GM21360 (cell line): ENCODE measurements at regions not wholly inside any gene's neighbourhood (a gene's known extent, or its start where the extent isn't known, plus 50 kb on each side); places are given as distances from the start of the nearest gene placed in this dataset.
"Not testable (repeated sequence)": the region's sequence is repeated elsewhere in the genome, so short reads cannot be mapped to it uniquely, and the experiment has no call there.

Source experiments
- ATAC-seq: cut with Tn5 transposase; IDR thresholded peaks from one replicate; pipeline ENCODE4 v1.9.1; 2021; ENCODE audit warnings: mild to moderate bottlenecking, moderate library complexity; ENCODE audit not compliant: unreplicated experiment

DNA sequence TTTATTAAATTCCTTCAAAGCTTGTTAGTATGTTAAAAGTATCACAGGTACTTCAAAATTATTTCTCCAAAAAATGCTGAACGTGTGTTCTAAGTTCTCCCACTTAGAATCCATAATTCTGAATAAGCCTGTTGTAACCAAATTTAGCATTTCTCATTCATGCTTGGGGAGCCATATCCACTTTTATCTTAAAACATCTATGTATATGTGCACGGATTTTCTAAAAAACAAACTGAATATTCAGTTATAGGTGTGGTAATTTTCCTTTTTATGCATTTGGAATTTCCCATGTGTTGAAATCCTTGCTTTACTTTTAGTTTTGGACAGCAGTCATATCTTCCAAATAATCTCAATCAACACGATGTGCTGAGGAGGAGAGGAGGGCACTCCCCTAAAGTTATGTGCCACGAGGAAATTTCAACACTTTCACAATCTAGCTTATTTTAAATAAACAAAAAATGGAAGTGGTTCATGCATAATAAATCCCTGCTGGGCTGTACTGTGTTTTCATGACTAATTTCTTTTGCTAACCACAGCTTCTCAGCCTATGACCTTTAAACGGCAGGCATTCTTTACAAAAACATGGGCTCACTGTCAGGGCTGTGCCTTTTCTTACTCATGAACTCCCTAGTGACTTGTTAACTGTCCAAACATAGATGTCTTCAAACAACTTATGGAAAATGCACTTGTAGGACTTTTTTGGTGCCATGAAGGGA, 380.3 kb upstream of the SEMA3C start:
- no peak for ATAC-seq

DNA sequence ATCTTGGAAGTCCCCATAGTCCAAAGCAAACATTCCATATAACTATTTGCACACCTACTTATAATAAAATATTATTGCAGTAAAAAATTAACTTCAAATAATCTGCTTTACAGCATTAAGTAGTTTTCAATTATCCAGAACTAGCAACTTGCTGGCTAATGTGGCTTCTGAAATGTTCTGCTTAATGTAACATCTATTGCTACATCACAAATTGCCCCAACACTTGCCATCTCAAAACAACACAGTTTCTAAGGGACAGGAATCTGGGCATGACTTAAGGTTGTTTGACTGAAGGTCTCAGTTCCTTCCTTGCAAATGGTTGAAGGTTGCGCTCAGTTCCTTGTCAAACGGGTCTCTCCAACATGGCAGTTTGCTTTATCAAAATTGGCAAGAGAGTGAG, 378.5 kb upstream of the SEMA3C start:
- no peak for ATAC-seq

DNA sequence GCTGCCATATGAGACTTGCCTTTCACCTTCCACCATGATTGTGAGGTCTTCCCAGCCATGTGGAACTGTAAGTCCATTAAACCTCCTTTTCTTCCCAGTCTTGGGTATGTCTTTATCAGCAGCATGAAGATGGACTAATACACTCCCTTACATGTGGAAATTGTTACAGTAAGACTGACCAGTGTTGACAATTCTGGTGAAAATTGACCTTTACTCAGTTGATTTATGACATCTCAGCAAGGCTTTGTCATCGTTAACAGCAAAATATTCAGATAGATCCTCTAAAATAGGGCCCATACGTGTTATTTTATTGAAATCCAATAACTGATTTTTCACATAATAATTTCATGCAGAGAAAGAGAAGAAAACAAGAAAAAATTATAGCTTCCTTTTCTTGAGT, 377.9 kb upstream of the SEMA3C start:
- no peak for ATAC-seq

DNA sequence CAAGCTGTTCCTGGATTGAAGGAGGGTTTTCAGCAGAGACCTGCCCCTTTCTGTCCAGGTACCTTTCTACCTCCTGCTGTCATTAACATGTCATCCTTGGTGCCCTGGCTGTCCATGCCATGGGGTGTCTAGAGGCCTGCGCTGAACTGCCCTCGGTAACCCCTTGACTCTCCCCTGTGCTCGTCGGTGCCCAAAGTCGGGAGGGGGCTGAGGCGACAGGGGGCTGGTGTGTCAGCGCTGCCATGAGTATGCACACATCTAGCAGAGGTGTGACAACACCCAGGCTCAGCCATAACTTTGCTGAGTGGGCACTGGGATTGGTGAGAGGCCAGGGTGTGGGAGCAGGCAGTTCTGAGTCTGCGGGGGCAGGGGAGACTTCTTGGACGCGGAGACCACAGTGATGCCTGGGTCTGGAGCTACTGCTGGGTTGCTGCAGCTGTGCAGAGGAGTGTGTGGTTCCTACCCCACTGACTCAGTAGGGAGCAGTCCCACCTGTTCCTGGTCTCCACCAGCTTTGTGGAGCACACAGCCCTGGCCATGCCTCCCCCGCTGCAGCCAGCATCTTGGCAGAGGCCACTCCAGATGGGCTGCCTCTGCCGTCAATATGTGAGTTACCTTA, 376.2 kb upstream of the SEMA3C start:
- ATAC-seq, result no peak

DNA sequence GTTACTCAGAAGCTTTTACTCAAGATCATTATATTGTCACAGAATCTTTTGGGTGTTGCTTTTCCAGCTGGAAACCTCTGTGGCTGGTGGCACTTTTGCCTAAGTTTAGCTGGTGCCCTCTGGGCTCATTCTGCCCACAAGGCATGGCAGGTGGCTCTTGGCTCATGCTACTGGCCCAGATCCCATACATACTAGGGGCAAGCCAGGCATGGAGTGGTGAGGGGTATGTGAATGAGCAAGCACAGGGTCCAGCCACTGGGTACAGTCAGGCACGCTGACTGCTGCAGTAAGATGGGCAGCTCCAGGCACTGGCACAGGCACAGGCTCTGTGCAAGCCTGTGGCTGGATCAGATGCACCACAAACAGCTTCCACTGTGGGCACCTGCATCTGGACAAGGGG, 375.0 kb upstream of the SEMA3C start:
- ATAC-seq, result no peak

DNA sequence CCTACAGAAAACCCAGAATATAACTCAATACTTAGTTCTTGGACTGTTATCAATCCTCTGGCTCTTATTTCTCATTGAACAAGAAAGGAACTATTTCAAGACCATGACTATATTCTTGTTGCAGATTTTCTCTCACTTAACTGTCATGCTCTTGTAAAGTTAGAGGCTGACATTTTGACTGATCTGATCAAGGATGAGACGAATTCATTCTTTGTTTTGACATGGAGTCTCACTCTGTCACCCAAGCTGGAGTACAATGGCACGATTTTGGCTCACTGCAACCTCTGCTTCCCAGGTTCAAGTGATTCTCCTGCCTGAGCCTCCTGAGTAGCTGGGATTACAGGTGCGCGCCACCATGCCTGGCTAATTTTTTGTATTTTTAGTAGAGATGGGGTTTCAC, 367.9 kb upstream of the SEMA3C start:
- ATAC-seq, result not testable (repeated sequence)

DNA sequence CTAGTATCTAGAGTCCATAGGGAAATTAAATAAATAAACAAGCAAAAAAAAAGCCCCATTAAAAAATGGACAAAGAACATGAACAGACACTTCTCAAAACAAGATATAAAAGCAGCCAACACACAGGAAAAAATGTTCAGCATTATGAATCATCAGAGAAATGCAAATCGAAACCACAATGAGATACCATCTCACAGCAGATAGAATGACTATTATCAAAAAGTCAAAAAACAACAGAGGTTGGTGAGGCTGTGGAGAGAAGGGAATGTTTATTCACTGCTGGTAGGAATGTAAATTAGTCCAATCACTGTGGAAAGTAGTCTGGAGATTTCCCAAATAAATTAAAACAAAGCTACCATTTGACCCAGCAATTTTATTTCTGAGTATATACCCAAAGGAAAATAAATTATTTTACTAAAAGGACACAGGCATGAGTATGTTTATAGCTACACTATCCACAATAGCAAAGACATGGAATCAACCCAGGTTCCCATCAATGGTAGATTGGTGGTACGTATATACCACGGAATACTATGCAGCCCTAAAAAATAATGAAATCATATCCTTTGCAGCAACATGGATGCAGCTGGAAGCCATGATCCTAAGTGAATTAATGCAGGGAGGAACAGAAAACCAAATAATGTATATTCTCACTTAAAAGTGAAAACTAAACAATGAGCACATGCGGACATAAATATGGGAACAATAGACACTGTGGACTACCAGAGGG, 366.5 kb upstream of the SEMA3C start:
- no peak for ATAC-seq

DNA sequence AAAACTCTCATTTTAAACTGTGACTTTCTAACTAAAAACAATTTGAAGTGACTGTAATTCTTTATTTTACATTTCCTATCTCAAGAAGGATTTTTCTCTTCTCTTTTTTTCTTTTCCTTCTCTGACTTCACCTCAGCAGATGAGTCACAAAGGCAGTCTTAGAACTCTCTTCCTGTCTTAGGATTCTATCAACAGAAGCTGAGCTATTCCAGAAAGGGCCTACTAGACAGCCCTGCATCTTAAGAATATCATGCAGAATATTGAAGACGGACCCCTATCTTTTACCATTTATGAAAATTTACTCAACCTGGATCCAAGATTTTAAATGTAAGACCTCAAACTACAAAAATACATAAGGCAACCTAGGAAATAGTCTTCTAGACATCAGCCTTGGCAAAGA, 365.7 kb upstream of the SEMA3C start:
- ATAC-seq, result no peak

DNA sequence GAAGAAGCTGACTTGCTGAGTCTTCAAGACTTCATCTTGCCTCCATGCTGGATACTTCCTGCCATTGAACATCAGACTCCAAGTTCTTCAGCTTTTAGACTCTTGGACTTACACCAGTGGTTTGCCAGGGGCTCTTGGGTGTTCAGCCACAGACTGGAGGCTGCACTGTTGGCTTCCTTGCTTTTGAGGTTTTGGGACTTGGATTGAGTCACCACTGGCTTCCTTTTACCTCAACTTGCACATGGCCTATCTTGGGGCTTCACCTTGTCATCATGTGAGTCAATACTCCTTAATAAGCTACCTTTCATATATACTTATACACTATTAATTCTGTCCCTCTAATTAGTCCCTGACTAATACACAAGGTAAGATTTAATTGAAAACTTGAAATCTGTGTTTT, 361.7 kb upstream of the SEMA3C start:
- ATAC-seq, result no peak

DNA sequence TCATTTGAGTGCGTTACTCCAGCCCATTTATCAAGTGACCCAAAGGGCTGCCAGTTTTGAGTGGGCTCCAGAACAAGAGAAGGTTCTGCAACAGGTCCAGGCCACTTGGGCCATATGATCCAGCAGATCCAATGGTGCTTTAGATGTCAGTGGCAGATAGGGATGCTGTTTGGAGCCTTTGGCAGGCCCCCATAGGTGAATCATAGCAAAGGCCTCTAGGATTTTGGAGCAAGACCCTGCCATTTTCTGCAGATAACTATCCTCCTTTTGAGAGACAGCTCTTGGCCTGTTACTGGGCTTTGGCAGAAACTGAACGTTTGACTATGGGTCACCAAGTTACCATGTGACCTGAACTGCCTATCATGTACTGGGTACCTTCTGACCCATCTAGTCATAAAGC, 358.8 kb upstream of the SEMA3C start:
- ATAC-seq, result no peak

DNA sequence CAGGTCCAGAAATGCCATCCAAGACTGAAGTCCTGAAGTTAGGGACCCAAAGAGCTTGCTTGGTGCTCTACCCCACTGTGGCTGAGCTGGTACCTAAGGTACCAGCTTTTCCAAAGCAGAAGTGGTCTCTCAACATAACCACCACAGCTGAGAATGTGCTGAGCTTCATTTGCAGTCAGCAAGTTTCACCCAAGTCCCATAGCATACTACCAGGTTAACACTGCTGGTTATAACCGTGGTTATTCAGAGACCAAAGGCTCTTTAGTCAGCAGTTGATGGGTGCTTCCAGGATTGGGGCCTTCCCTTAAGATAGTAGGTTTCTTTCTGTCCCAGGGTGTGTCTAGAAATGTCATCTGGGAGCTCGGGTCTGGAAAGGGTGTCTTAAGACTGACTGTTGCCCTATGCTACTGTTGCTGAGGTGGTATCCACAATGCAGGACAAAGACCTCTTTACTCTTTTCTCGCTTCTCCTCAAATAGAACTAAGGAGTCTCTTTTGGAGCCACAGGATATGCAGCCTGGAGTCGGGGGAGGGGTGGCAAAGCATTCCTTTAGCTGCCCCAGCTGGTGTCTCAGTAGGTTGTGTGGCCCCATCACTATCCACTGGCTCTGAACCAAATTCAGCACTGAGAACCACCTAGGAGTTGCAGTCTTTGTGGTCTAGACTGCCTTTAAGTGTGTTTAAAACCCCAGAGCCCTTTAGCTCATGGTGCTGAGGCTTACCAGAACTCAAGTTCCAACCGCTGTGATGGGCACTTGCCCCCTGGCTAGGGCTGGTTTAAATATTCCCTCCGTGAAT, 354.9 kb upstream of the SEMA3C start:
- no peak for ATAC-seq

DNA sequence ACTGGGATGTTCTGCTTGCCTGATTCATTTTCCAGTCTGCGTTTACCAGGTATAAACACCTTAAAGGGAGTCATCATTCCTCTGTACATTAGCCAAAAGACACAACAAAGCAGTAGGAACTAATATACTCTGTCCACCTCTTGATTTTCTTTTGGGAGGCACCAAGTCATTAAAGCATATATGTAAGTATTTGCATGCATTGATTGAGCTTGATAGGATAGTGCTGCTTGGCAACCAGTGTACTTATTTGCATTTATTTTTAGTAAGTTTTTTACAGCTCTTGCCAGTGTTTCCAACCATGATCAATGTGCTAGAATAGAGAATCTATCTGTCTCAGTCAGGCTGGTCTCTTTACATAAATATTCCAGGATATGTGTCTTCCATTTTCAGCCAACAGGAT, 353.3 kb upstream of the SEMA3C start:
- ATAC-seq, result no peak

DNA sequence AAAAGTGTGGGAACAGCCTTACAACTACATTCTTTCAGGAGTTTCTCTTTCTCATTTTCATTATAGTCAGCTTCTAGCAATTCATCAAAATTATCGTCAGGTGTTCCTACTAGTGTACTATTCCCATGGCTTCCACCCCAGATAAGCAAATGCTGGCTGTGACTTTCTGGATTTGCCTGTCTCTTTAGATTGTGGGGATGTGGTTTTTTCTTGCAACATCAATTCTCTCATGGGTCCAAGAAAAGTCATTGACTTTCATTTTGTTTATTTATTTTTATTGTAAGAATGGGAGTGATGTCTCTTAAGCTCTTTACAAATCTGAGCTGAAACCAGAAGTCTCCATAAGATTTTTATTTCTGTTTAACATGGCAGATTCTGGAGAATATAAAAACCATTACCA, 349.7 kb upstream of the SEMA3C start:
- ATAC-seq, result no peak

DNA sequence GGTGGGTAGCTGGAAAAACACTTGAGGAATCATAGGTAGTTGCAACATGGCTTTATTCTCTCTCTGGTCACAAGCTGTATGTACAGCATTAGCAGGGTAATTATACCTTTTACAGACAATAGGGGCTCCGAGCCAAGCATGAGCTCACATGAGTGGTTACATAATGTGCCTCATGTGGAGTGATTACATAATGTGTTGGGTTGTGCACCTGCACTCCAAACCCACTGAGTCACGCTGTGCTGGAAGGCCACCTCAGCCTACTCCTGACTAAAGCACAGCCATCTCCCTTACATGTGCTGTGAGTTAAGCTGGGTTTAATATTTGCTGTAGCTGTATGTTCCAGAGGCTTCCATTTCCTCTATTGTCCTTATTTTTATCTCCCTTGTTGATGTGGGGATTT, 348.7 kb upstream of the SEMA3C start:
- no peak for ATAC-seq

DNA sequence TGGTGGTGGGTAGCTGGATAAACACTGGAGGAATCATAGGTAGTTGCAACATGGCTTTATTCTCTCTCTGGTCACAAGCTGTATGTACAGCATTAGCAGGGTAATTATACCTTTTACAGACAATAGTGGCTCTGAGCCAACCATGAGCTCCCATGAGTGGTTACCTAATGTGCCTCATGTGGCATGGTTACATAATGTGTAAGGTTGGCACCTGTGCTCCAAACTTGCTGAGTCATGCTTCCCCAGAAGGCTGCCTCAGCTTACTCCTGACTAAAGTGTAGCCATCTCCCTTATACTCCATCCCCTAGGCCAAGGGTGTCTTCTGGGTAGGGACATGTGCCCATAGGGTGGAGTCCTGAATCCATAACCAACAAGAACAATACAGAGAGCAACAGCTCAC, 345.3 kb upstream of the SEMA3C start:
- ATAC-seq, result no peak

DNA sequence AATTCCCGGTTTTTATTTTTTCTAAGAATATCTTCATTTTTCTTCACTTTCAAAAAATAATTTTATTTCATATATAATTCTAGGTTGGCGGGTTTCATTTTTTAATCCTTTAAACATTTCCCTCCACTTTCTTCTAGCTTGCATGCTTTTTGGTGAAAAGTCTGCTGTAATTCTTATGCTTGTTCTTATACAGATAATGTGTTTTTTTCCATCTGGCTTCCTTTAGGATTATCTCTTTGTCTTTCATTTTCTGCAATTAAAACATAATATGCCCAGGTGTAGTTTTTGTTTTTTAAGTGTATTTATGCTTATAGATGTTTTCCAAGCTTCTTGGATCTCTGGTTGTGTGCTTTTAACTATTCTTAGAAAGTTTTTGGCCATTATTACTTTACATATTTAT, 341.3 kb upstream of the SEMA3C start:
- ATAC-seq, result no peak

DNA sequence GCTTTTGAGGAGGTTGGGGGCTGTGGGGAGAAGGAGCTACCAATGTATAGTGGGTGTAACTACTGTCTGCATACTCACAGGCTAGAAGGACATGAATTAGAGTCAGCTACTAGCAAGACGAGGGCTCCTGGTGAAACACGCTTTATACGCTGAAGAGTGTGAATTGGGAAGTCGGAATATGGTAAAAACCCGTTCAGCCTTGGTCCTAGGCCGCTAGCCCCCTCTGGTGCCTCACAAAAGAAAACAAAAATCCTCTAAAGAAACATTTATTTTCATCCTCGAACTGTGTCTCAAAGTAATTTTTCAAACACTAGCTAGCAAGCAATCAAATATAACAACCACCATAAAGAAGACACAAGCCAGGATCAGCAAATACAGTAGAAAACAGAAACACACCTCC, 338.1 kb upstream of the SEMA3C start:
- ATAC-seq, result no peak

DNA sequence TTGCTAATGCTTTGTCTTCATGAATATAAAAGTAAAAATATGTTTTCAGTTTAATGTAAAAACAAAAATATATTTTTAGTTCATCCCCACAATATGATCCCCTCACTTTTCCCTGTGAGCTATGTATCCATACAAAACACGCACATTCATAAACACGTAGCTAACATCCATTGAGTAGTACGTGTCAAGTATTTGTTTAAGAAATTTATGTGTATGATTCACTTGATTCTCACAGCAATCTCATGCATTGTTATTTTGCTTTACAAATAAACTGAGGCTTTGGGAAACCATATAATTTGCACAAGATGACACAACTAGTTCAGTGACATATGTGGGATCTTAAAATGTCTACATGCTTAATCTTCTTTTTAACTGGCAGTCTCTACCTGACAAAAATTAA, 329.6 kb upstream of the SEMA3C start:
- ATAC-seq, result no peak

DNA sequence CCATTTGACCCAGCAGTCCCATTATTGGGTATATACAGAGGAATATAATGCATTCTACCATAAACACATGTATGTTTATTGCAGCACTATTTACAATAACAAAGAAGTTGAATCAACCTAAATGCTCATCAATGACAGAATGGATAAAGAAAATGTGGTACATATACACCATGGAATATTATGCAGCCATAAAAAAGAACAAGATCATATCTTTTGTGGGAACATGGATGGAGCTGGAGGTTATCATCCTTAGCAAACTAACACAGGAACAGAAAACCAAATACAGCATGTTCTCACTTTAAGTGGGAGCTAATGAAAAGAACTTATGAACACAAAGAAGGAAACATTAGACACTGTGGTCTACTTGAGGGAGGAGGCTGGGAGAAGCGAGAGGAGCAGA, 328.5 kb upstream of the SEMA3C start:
- not testable (repeated sequence) for ATAC-seq

DNA sequence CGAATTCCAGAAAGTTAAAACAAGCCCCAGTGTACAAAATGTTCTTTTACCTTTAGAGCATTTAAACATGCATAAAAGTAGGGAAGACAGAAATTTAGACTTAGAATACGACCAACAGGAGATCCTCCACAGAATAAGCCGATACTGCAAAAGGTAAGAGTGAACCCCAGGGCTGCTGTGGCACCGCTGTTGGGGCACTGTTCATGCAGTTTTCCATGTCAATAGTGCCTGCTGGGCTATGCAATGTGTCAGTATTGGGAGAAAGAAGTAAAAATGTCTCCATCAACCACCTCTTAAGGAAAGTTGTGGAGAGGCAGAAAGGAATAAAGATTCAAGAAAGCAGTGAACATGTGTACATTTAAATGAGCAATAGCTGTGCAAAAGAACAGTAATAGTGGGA, 326.5 kb upstream of the SEMA3C start:
- ATAC-seq, result no peak

DNA sequence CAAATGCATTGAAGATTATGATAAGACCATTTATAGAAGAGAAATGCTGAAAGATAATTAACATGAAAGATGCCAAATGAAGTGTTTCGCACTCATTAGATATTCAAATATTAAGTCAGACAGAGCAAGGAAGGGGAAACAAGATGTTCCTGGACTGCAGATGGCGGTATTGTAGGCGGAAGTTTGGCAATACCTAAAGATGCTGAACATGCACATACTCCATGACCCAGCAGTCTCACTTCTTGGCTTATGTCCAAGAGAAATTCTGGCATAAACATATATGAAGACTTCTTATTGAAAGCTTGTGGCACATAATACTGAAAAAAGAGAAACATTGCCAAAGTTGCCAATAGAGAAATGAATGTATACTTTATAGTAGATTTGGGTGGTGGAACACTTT, 325.4 kb upstream of the SEMA3C start:
- no peak for ATAC-seq

DNA sequence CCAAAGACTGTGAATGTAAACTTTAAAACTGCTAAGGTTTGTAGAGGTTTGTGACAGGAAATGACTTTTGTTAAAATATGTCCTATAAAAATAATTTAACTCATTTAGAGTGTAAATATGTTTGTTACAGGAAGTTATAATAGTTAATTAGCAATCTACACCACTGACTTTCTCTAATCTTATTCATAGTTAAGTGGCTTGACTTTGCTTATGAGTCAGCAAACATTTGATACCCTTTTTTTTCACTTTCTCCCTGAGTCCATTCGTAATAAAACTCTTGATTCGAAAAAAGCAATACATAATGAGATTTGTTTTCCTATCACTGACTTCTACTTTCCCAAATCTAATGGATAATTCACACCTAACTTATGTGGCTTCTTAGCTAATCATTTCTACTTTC, 317.7 kb upstream of the SEMA3C start:
- ATAC-seq, result no peak
